H1 (cell line): ENCODE measurements at regions not wholly inside any gene's neighbourhood (a gene's known extent, or its start where the extent isn't known, plus 50 kb on each side); places are given as distances from the start of the nearest gene placed in this dataset.

Experiments
- CTCF ChIA-PET: fragments of 300-600 bp; sonication (Branson Sonifier 250); formaldehyde crosslinking; loops from one replicate; lab custom pipeline; 2021; ENCODE audit not compliant: partially characterized antibody; lab: Charles Lee
- POLR2A ChIA-PET: fragments of 300-600 bp; sonication (Branson Sonifier 250); formaldehyde crosslinking; loops from one replicate; lab custom pipeline; 2021; ENCODE audit warnings: inconsistent platforms; ENCODE audit not compliant: partially characterized antibody; lab: Charles Lee
- DNase-seq, 2 experiments: peaks; one replicate each; pipeline versions ENCODE4 v3.0.0 to v3.0.0-alpha.2; 2010 to 2022; ENCODE audit warnings: low spot score in 2 of 2, low read depth in 1 of 2, mixed read lengths in 1 of 2
- FAIRE-seq: peaks from 2 replicates; lab custom pipeline; 2011; peaks lifted over from hg19 to GRCh38; lab: Jason Lieb, UNC
- H2AFZ ChIP-seq: 2 replicates; pipeline ENCODE4 v1.8.1; 2012; ENCODE audit warnings: low read length, inconsistent platforms
- H2AK5ac ChIP-seq: 2 replicates; pipeline ENCODE4 v1.6.1; 2013; ENCODE audit warnings: low read depth, low read length
- H2BK120ac ChIP-seq: replicated peaks from 2 replicates; pipeline ENCODE3; 2013; ENCODE audit warnings: low read depth, low read length, inconsistent platforms
- H2BK12ac ChIP-seq: 2 replicates; pipeline ENCODE4 v1.6.1; 2013; ENCODE audit warnings: low read depth, low read length
- H2BK15ac ChIP-seq: 2 replicates; pipeline ENCODE4 v1.6.1; 2013; ENCODE audit warnings: low read length
- H2BK20ac ChIP-seq: 2 replicates; pipeline ENCODE4 v1.6.1; 2013; ENCODE audit warnings: low read length
- H2BK5ac ChIP-seq: 2 replicates; pipeline ENCODE4 v1.6.1; 2013; ENCODE audit warnings: low read depth, low read length
- H3K14ac ChIP-seq: 2 replicates; pipeline ENCODE4 v1.6.1; 2013; ENCODE audit warnings: inconsistent platforms; ENCODE audit not compliant: insufficient read length
- H3K18ac ChIP-seq: 2 replicates; pipeline ENCODE4 v1.6.1; 2013; ENCODE audit warnings: low read length; ENCODE audit errors: extremely low read depth
- H3K23ac ChIP-seq: 2 replicates; pipeline ENCODE4 v1.6.1; 2013; ENCODE audit warnings: inconsistent platforms; ENCODE audit not compliant: insufficient read length
- H3K23me2 ChIP-seq: 2 replicates; pipeline ENCODE4 v1.6.1; 2013; ENCODE audit warnings: low read depth, low read length
- H3K27ac ChIP-seq: 2 replicates; pipeline ENCODE4 v1.6.1; 2011; ENCODE audit warnings: low read depth, low read length, inconsistent platforms
- H3K27me3 ChIP-seq, 4 experiments: replicated peaks in 1 of 4; 1 replicate in 1 of 4; 2 replicates in 3 of 4; pipeline versions ENCODE4 v1.6.1 to v1.8.1; 2011 to 2013; ENCODE audit warnings: low read length in 3 of 4, mild to moderate bottlenecking in 3 of 4, inconsistent platforms in 2 of 4, mixed read lengths in 2 of 4, moderate library complexity in 1 of 4; ENCODE audit not compliant: control insufficient read depth in 3 of 4, insufficient read depth in 3 of 4; ENCODE audit errors: extremely low read depth in 1 of 4
- H3K36me3 ChIP-seq, 4 experiments: 2 replicates each; pipeline versions ENCODE4 v1.6.1 to v1.8.1; 2011 to 2013; ENCODE audit warnings: mild to moderate bottlenecking in 4 of 4, low read length in 3 of 4, moderate library complexity in 2 of 4, control low read depth in 1 of 4, inconsistent platforms in 1 of 4; ENCODE audit not compliant: insufficient read depth in 4 of 4, control insufficient read depth in 2 of 4
- H3K4ac ChIP-seq: replicated peaks from 2 replicates; pipeline ENCODE3; 2013; ENCODE audit warnings: low read length, low read depth, mixed read lengths, inconsistent platforms; ENCODE audit not compliant: insufficient read length
- H3K4me1 ChIP-seq, 4 experiments: replicated peaks in 1 of 4; 1 replicate in 1 of 4; 2 replicates in 3 of 4; pipeline versions ENCODE4 v1.6.1 to v1.8.1; 2011 to 2013; ENCODE audit warnings: low read length in 3 of 4, inconsistent platforms in 2 of 4, mixed read lengths in 1 of 4; ENCODE audit not compliant: insufficient read depth in 4 of 4, control insufficient read depth in 3 of 4
- H3K4me2 ChIP-seq, 2 experiments: 2 replicates each; pipeline versions ENCODE4 v1.6.1 to v1.8.1; 2011 to 2013; ENCODE audit warnings: low read depth in 2 of 2, low read length in 2 of 2, control low read depth in 1 of 2, inconsistent platforms in 1 of 2, mild to moderate bottlenecking in 1 of 2; ENCODE audit not compliant: insufficient read depth in 1 of 2
- H3K4me3 ChIP-seq, 4 experiments: fragments of 200-600, 300-600 bp in 1 of 4; sonication (generic), shearing (Covaris generic), sonication (Bioruptor Twin) in 1 of 4; 2 replicates each; pipeline versions ENCODE4 v1.5.1 to v1.8.1; 2011 to 2016; ENCODE audit warnings: low read length in 4 of 4, low read depth in 3 of 4, control low read depth in 2 of 4, inconsistent platforms in 2 of 4, mild to moderate bottlenecking in 2 of 4, mixed read lengths in 1 of 4, moderate library complexity in 1 of 4; ENCODE audit not compliant: insufficient read depth in 2 of 4; ENCODE audit errors: extremely low read depth in 1 of 4
- H3K56ac ChIP-seq: replicated peaks from 2 replicates; pipeline ENCODE3; 2013; ENCODE audit warnings: low read depth, mild to moderate bottlenecking, mixed read lengths, low read length, inconsistent platforms; ENCODE audit not compliant: insufficient read length
- H3K79me1 ChIP-seq: 2 replicates; pipeline ENCODE4 v1.6.1; 2013; ENCODE audit warnings: low read depth, low read length, control low read depth
- H3K79me2 ChIP-seq, 2 experiments: 2 replicates each; pipeline versions ENCODE4 v1.6.1 to v1.8.1; 2012 to 2013; ENCODE audit warnings: low read length in 2 of 2, mild to moderate bottlenecking in 2 of 2, inconsistent platforms in 1 of 2; ENCODE audit not compliant: insufficient read depth in 2 of 2, control insufficient read depth in 1 of 2
- H3K9ac ChIP-seq, 4 experiments: replicated peaks in 1 of 4; 1 replicate in 1 of 4; 2 replicates in 3 of 4; pipeline versions ENCODE4 v1.6.1 to v1.8.1; 2011 to 2013; ENCODE audit warnings: low read depth in 3 of 4, low read length in 3 of 4, control low read depth in 2 of 4, mild to moderate bottlenecking in 2 of 4, moderate library complexity in 2 of 4, inconsistent platforms in 1 of 4; ENCODE audit errors: extremely low read depth in 1 of 4
- H3K9me3 ChIP-seq, 2 experiments: 2 replicates each; pipeline versions ENCODE4 v1.6.1 to v1.8.1; 2012 to 2013; ENCODE audit warnings: mild to moderate bottlenecking in 2 of 2, moderate library complexity in 2 of 2, control low read depth in 1 of 2, inconsistent platforms in 1 of 2, low read depth in 1 of 2, low read length in 1 of 2, mixed read lengths in 1 of 2; ENCODE audit not compliant: insufficient read depth in 2 of 2
- H4K20me1 ChIP-seq, 2 experiments: replicated peaks in 1 of 2; 2 replicates each; pipeline versions ENCODE3 to v1.8.1; 2011 to 2013; ENCODE audit warnings: inconsistent platforms in 2 of 2, low read length in 2 of 2, mild to moderate bottlenecking in 1 of 2; ENCODE audit not compliant: insufficient read depth in 2 of 2, control insufficient read depth in 1 of 2
- H4K5ac ChIP-seq: 2 replicates; pipeline ENCODE4 v1.6.1; 2013; ENCODE audit warnings: low read length, low read depth, mixed read lengths, inconsistent platforms; ENCODE audit not compliant: insufficient read length
- H4K8ac ChIP-seq: 2 replicates; pipeline ENCODE4 v1.8.0; 2013; ENCODE audit warnings: mild to moderate bottlenecking, moderate library complexity, low read length, inconsistent platforms; ENCODE audit not compliant: insufficient read depth; ENCODE audit errors: extremely low read depth
- H4K91ac ChIP-seq: replicated peaks from 2 replicates; pipeline ENCODE3; 2013; ENCODE audit warnings: low read length, mixed read lengths, inconsistent platforms; ENCODE audit not compliant: insufficient read length
- BRCA1 ChIP-seq: IDR thresholded peaks from 2 replicates; pipeline ENCODE4 v1.6.1; 2012; ENCODE audit warnings: low read depth, low read length, improper control_type of control experiment
- GABPA ChIP-seq: IDR thresholded peaks from 2 replicates; pipeline ENCODE4 v1.6.1; 2011; ENCODE audit warnings: mild to moderate bottlenecking, low read length, moderate library complexity, borderline replicate concordance; ENCODE audit not compliant: insufficient read depth
- HDAC6 ChIP-seq: IDR thresholded peaks from one replicate; pipeline ENCODE4 v1.7.1; 2012; ENCODE audit warnings: low read depth, mild to moderate bottlenecking, inconsistent platforms, low read length, moderate library complexity
- JUND ChIP-seq: IDR thresholded peaks from 2 replicates; pipeline ENCODE4 v1.6.1; 2011; ENCODE audit warnings: mild to moderate bottlenecking, improper control_type of control experiment, low read length
- KDM5A ChIP-seq: fragments of 200-600 bp; IDR thresholded peaks from 2 replicates; pipeline ENCODE4 v1.7.1; 2012; ENCODE audit warnings: mild to moderate bottlenecking, low read length, inconsistent platforms, mixed read lengths
- RXRA ChIP-seq: IDR thresholded peaks from 2 replicates; pipeline ENCODE4 v1.6.1; 2011; ENCODE audit warnings: low read depth, mild to moderate bottlenecking, low read length, moderate library complexity; ENCODE audit not compliant: insufficient read depth
- SIRT6 ChIP-seq: IDR thresholded peaks from one replicate; pipeline ENCODE4 v1.7.1; 2012; ENCODE audit warnings: low read length, inconsistent platforms
- WGBS, 2 experiments: shearing (Covaris generic) in 1 of 2; methylation state at CpG; one replicate each; pipeline versions ENCODE4 v1.1.6 to v1.1.7; 2013 to 2015; ENCODE audit warnings: low lambda C conversion rate in 2 of 2, mixed read lengths in 2 of 2, inconsistent platforms in 1 of 2, low coverage in 1 of 2, missing lambda C conversion rate in 1 of 2; ENCODE audit not compliant: insufficient replicate concordance in 2 of 2, insufficient coverage in 1 of 2, insufficient read length in 1 of 2; ENCODE audit errors: extremely low coverage in 1 of 2, missing lambda C conversion rate in 1 of 2; 5-methylcytosine and 5-hydroxymethylcytosine counted together

GRCh38 chr9:25537808-25538207 lies 140.4 kb downstream of the TUSC1 start:
- Histone ChIP-seq H3K4me3 (no peak overlapping the region), H3K79me2 (no peaks in the 10 kb centered on the region), H2AFZ (no peak overlapping the region), H3K27ac (no peak overlapping the region), H3K4me1 (peaks cover 0 to 6% (median 0%) of the 10 kb centered on the region in 4 experiments; a peak in 1 of 7 replicates), H3K23ac (no peak overlapping the region), H3K18ac (no peak overlapping the region), H2AK5ac (no peak overlapping the region), H2BK120ac (no peak overlapping the region), H4K8ac (no peak overlapping the region), H3K9me3 (no peaks in the 10 kb centered on the region), H3K56ac (no peak overlapping the region), H2BK5ac (no peak overlapping the region), H3K79me1 (no peaks in the 10 kb centered on the region), H3K23me2 (no peaks in the 10 kb centered on the region), H2BK15ac (no peak overlapping the region), H4K91ac (no peak overlapping the region), H3K4me2 (no peak overlapping the region), H3K14ac (no peak overlapping the region), H4K5ac (no peak overlapping the region), H3K27me3 (no peaks in the 10 kb centered on the region), H3K9ac (no peak overlapping the region), H4K20me1 (no peaks in the 10 kb centered on the region), H2BK20ac (no peak overlapping the region), H2BK12ac (no peak overlapping the region), H3K36me3 (no peaks in the 10 kb centered on the region), H3K4ac (no peak overlapping the region)
- ChIA-PET CTCF (no interaction called here), POLR2A (no interaction called here)
- no peak for TF ChIP-seq KDM5A
- TF ChIP-seq HDAC6, result no peak
- no peak for TF ChIP-seq BRCA1
- TF ChIP-seq GABPA, result no peak
- no peak for TF ChIP-seq SIRT6
- no peak for TF ChIP-seq RXRA
- TF ChIP-seq JUND, result no peak
- FAIRE-seq (no peak), DNase-seq (no peak)
- 92% methylated on average over 2 of the region's 2 CpGs; no CpG with 5 or more reads in 1 of the 2 experiments for WGBS, 2 experiments
